ENCODE measurements at regions not wholly inside any gene's neighbourhood (a gene's known extent, or its start where the extent isn't known, plus 50 kb on each side); places are given as distances from the start of the nearest gene placed in this dataset.

GRCh38 chr9:86722706-86723075, 224.6 kb downstream of the GAS1 start:
- TF ChIP-seq CTCF (IDR thresholded peaks at IDR 0.05; ENCODE audit: insufficient read depth, low read depth, low read length) (no peak), EZH2 (IDR thresholded peaks at IDR 0.05; ENCODE audit: insufficient read depth, low read length) (no peak)

All from astrocyte (in vitro differentiated cells and primary cell).